ENCODE measurements at regions not wholly inside any gene's neighbourhood (a gene's known extent, or its start where the extent isn't known, plus 50 kb on each side); places are given as distances from the start of the nearest gene placed in this dataset.

DNA sequence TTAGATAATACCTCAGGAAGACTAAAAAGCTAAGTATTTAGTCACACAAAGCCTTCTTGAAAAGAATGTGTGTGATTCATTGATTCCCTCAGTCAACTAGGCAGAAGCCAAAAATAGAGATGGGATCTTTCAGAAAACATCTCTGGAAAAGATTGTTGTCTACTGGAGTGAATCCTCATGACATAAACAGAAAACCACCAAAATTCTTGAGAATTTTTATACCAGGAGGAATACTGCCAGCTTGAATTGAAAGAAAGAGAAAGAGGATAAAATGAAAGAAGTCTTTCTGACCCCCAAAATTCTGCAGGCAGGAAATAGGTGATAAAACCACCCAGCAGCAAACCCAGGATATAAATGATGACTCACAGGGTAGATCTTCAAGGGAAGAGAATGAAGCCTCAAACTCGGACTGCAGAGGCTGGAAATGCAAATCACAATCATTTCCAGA, 363.1 kb upstream of the PLSCR5 start:
- no peak for TF ChIP-seq POLR2A (IDR thresholded peaks at IDR 0.05)
- TF ChIP-seq, protein P1, sequence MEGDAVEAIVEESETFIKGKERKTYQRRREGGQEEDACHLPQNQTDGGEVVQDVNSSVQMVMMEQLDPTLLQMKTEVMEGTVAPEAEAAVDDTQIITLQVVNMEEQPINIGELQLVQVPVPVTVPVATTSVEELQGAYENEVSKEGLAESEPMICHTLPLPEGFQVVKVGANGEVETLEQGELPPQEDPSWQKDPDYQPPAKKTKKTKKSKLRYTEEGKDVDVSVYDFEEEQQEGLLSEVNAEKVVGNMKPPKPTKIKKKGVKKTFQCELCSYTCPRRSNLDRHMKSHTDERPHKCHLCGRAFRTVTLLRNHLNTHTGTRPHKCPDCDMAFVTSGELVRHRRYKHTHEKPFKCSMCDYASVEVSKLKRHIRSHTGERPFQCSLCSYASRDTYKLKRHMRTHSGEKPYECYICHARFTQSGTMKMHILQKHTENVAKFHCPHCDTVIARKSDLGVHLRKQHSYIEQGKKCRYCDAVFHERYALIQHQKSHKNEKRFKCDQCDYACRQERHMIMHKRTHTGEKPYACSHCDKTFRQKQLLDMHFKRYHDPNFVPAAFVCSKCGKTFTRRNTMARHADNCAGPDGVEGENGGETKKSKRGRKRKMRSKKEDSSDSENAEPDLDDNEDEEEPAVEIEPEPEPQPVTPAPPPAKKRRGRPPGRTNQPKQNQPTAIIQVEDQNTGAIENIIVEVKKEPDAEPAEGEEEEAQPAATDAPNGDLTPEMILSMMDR (IDR thresholded peaks at IDR 0.05): no peak

All from right lobe of liver (tissue), 4 donors.